GM12878 (cell line): ENCODE measurements at regions not wholly inside any gene's neighbourhood (a gene's known extent, or its start where the extent isn't known, plus 50 kb on each side); places are given as distances from the start of the nearest gene placed in this dataset.

Experiments used
- ATAC-seq: fragments of 200-7000 bp; cut with Tn5 transposase; 3 replicates; pipeline ENCODE4 v1.9.1; 2020; ENCODE audit warnings: mild to moderate bottlenecking, moderate library complexity
- BruUV-seq: library from RNA; stranded (reverse); fragments of 400-500 nt; replicated peaks from 2 replicates; lab custom pipeline; 2021; lab: Mats Ljungman, UMichigan
- CTCF ChIA-PET: fragments of 300-600 bp; sonication (Branson Sonifier 250); formaldehyde crosslinking; extraction: SDS; loops from one replicate; lab custom pipeline; 2021; ENCODE audit warnings: inconsistent platforms; lab: Yijun Ruan, JAX
- POLR2A ChIA-PET: fragments of 350-600 bp; formaldehyde crosslinking; extraction: SDS; loops from one replicate; lab custom pipeline; 2021; ENCODE audit warnings: inconsistent platforms; lab: Charles Lee
- RAD21 ChIA-PET: fragments of 300-600 bp; sonication (Branson Sonifier 250); formaldehyde crosslinking; loops from one replicate; lab custom pipeline; 2023; ENCODE audit warnings: antibody characterized with exemption; ENCODE audit not compliant: unreplicated experiment; lab: Charles Lee
- SMC1A ChIA-PET: fragments of 300-600 bp; sonication (Branson Sonifier 250); formaldehyde crosslinking; loops from one replicate; lab custom pipeline; 2023; ENCODE audit not compliant: unreplicated experiment, uncharacterized antibody; lab: Charles Lee
- DNase-seq: peaks from one replicate; pipeline ENCODE4 v3.0.0-alpha.2; 2011; ENCODE audit warnings: low read depth, low spot score
- FAIRE-seq: peaks from 3 replicates; lab custom pipeline; 2011; peaks lifted over from hg19 to GRCh38; lab: Jason Lieb, UNC
- H2AFZ ChIP-seq: 2 replicates; pipeline ENCODE4 v1.6.0; 2011; ENCODE audit warnings: low read depth, low read length, control low read depth; ENCODE audit not compliant: control insufficient read depth
- H3K27ac ChIP-seq: 2 replicates; pipeline ENCODE4 v1.5.1; 2011; ENCODE audit warnings: control low read depth; ENCODE audit not compliant: control insufficient read depth, insufficient read depth
- H3K27me3 ChIP-seq, 2 experiments: replicated peaks in 1 of 2; 2 replicates each; pipeline versions ENCODE4 v1.6.0 to v1.6.1; 2011; ENCODE audit warnings: low read length in 1 of 2; ENCODE audit not compliant: control insufficient read depth in 2 of 2, insufficient read depth in 2 of 2
- H3K36me3 ChIP-seq, 2 experiments: 2 replicates each; pipeline ENCODE4 v1.5.1; 2011; ENCODE audit warnings: low read length in 1 of 2; ENCODE audit not compliant: control insufficient read depth in 2 of 2, insufficient read depth in 2 of 2
- H3K4me1 ChIP-seq: 2 replicates; pipeline ENCODE4 v1.6.1; 2011; ENCODE audit warnings: mild to moderate bottlenecking, low read length, moderate library complexity, mixed read lengths; ENCODE audit not compliant: control insufficient read depth, insufficient read depth
- H3K4me2 ChIP-seq: 2 replicates; pipeline ENCODE4 v1.6.0; 2011; ENCODE audit warnings: control low read depth; ENCODE audit not compliant: control insufficient read depth, insufficient read depth
- H3K4me3 ChIP-seq: fragments of 200-600 bp; sonication (generic); 2 replicates; pipeline ENCODE4 v1.5.1; 2016
- H3K79me2 ChIP-seq: 2 replicates; pipeline ENCODE4 v1.6.0; 2011; ENCODE audit warnings: low read length; ENCODE audit not compliant: control insufficient read depth, insufficient read depth
- H3K9ac ChIP-seq: 2 replicates; pipeline ENCODE4 v1.8.0; 2011; ENCODE audit warnings: low read length, control low read depth, mixed read lengths; ENCODE audit not compliant: control insufficient read depth, insufficient read depth
- H3K9me3 ChIP-seq: replicated peaks from 3 replicates; pipeline ENCODE4 v1.5.1; 2011; ENCODE audit warnings: mild to moderate bottlenecking, low read length; ENCODE audit not compliant: control insufficient read depth, insufficient read depth
- H4K20me1 ChIP-seq: 2 replicates; pipeline ENCODE4 v1.6.0; 2011; ENCODE audit not compliant: control insufficient read depth, insufficient read depth
- CEBPZ ChIP-seq: fragments of 150-350 bp; IDR thresholded peaks from 2 replicates; pipeline ENCODE4 v1.6.1; 2016; ENCODE audit warnings: low read depth, low read length
- CTCF ChIP-seq, 3 experiments: IDR thresholded peaks in 2 of 3; conservative IDR thresholded peaks in 1 of 3; 2 replicates each; pipeline ENCODE4 v1.5.1; 2011; ENCODE audit warnings: low read depth in 3 of 3, low read length in 3 of 3, mild to moderate bottlenecking in 3 of 3, control low read depth in 2 of 3, moderate library complexity in 2 of 3, inconsistent platforms in 1 of 3, mixed read lengths in 1 of 3; ENCODE audit not compliant: control insufficient read depth in 2 of 3, insufficient read depth in 1 of 3; ENCODE audit errors: extremely low read depth in 1 of 3
- DPF2 ChIP-seq: fragments of 450-650 bp; IDR thresholded peaks from 2 replicates; pipeline ENCODE4 v1.6.1; 2017; ENCODE audit warnings: mild to moderate bottlenecking
- EED ChIP-seq: sonication (generic); IDR thresholded peaks from 2 replicates; pipeline ENCODE4 v1.6.1; 2016; ENCODE audit warnings: antibody characterized with exemption, low read depth
- EGR1 ChIP-seq, 2 experiments: IDR thresholded peaks; 1 replicate in 1 of 2; 2 replicates in 1 of 2; pipeline ENCODE4 v1.6.1; 2011 to 2012; ENCODE audit warnings: low read depth in 2 of 2, low read length in 2 of 2, borderline replicate concordance in 1 of 2, mild to moderate bottlenecking in 1 of 2, moderate library complexity in 1 of 2
- KAT2A ChIP-seq: conservative IDR thresholded peaks from 2 replicates; pipeline ENCODE4 v1.6.1; 2011; ENCODE audit warnings: low read depth, low read length; ENCODE audit not compliant: control insufficient read depth
- LARP7 ChIP-seq: fragments of 450-650 bp; IDR thresholded peaks from 2 replicates; pipeline ENCODE4 v1.6.1; 2017; ENCODE audit warnings: mild to moderate bottlenecking
- NFIC ChIP-seq: IDR thresholded peaks from 2 replicates; pipeline ENCODE4 v1.6.1; 2012; ENCODE audit warnings: low read depth, mild to moderate bottlenecking, inconsistent platforms, low read length, moderate library complexity
- NRF1 ChIP-seq: conservative IDR thresholded peaks from 2 replicates; pipeline ENCODE4 v1.6.1; 2011; ENCODE audit warnings: mild to moderate bottlenecking, low read depth, low read length, improper control_type of control experiment
- POU2F2 ChIP-seq: IDR thresholded peaks from 3 replicates; pipeline ENCODE4 v1.6.1; 2011; ENCODE audit warnings: low read depth, mild to moderate bottlenecking, low read length, borderline replicate concordance
- RAD51 ChIP-seq: fragments of 450-650 bp; IDR thresholded peaks from 2 replicates; pipeline ENCODE4 v1.6.1; 2016; ENCODE audit warnings: moderate library complexity, mild to moderate bottlenecking, inconsistent platforms
- SRF ChIP-seq, 2 experiments: IDR thresholded peaks; 2 replicates each; pipeline ENCODE4 v1.6.1; 2011; ENCODE audit warnings: low read depth in 2 of 2, low read length in 2 of 2, mild to moderate bottlenecking in 1 of 2, moderate library complexity in 1 of 2
- SUPT20H ChIP-seq: IDR thresholded peaks from 2 replicates; pipeline ENCODE4 v1.6.1; 2011; ENCODE audit warnings: low read depth, mild to moderate bottlenecking, low read length, moderate library complexity, borderline replicate concordance; ENCODE audit not compliant: control insufficient read depth
- TAF1 ChIP-seq: IDR thresholded peaks from 2 replicates; pipeline ENCODE4 v1.6.1; 2011; ENCODE audit warnings: mild to moderate bottlenecking, low read depth, low read length, borderline replicate concordance
- USF2 ChIP-seq: IDR thresholded peaks from 2 replicates; pipeline ENCODE4 v1.6.1; 2011; ENCODE audit warnings: low read depth, low read length, improper control_type of control experiment, borderline replicate concordance
- ZNF274 ChIP-seq: IDR thresholded peaks from one replicate; pipeline ENCODE4 v1.8.0; 2011; ENCODE audit not compliant: insufficient read length, insufficient read depth
- WGBS: methylation state at CpG from one replicate; pipeline ENCODE4 v1.1.6; 2016; ENCODE audit warnings: low lambda C conversion rate; ENCODE audit not compliant: insufficient replicate concordance, insufficient coverage; ENCODE audit errors: missing lambda C conversion rate; 5-methylcytosine and 5-hydroxymethylcytosine counted together
- in situ Hi-C: fragments of 300-500 bp; cut with MboI; formaldehyde crosslinking; loops from 9 replicates; pipeline ENCODE4 v1.14.3; 2018; ENCODE audit warnings: mixed read lengths
- intact Hi-C: fragments of 100-400 bp; cut with micrococcal nuclease; formaldehyde crosslinking; loops from one replicate; pipeline ENCODE4 v1.14.2; 2022; ENCODE audit not compliant: unreplicated experiment
- TF ChIP-seq, protein P1 (sequence below): fragments of 450-650 bp; IDR thresholded peaks from 2 replicates; pipeline ENCODE4 v1.6.1; 2017; ENCODE audit warnings: borderline replicate concordance

GRCh38 chr16:6835516-6835915 lies 497.1 kb upstream of the RBFOX1 start (continued):
- TF ChIP-seq ZNF274: no peak
- no peak for TF ChIP-seq LARP7
- no peak for TF ChIP-seq USF2

- no peak overlapping the region for H3K4me3 ChIP-seq
- no TSS peak for BruUV-seq
- no peak overlapping the region for H3K27ac ChIP-seq
- no peaks in the 10 kb centered on the region; the same call in 2 of the 3 replicates for H3K9me3 ChIP-seq
- ChIA-PET POLR2A (no interaction called here), CTCF (no interaction called here), SMC1A (no interaction called here), RAD21 (no interaction called here)
- no peaks in the 10 kb centered on the region for H3K4me1 ChIP-seq
- in situ Hi-C loops (no loop called here), intact Hi-C loops (no loop called here)
- DNase-seq (no peak), FAIRE-seq (no peak), ATAC-seq (no peak)
- no peaks in the 10 kb centered on the region for H3K27me3 ChIP-seq
- no peaks in the 10 kb centered on the region for H3K79me2 ChIP-seq
- 23% methylated on average over 7 of the region's 7 CpGs for WGBS
- H3K36me3 ChIP-seq: no peaks in the 10 kb centered on the region
- H3K4me2 ChIP-seq: no peak overlapping the region
- H4K20me1 ChIP-seq: no peaks in the 10 kb centered on the region
- H2AFZ ChIP-seq: no peak overlapping the region
- H3K9ac ChIP-seq: no peak overlapping the region
- TF ChIP-seq NFIC: no peak
- no peak for TF ChIP-seq EGR1 (IDR thresholded peaks at IDR 0.05; ENCODE audit: borderline replicate concordance in 1 of 2, low read depth in 2 of 2, low read length in 2 of 2)
- TF ChIP-seq, protein P1, sequence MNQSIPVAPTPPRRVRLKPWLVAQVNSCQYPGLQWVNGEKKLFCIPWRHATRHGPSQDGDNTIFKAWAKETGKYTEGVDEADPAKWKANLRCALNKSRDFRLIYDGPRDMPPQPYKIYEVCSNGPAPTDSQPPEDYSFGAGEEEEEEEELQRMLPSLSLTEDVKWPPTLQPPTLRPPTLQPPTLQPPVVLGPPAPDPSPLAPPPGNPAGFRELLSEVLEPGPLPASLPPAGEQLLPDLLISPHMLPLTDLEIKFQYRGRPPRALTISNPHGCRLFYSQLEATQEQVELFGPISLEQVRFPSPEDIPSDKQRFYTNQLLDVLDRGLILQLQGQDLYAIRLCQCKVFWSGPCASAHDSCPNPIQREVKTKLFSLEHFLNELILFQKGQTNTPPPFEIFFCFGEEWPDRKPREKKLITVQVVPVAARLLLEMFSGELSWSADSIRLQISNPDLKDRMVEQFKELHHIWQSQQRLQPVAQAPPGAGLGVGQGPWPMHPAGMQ: no peak
- no peak for TF ChIP-seq SUPT20H
- no peak for TF ChIP-seq TAF1
- TF ChIP-seq RAD51: no peak
- no peak for TF ChIP-seq CEBPZ
- no peak for TF ChIP-seq SRF (IDR thresholded peaks at IDR 0.05; ENCODE audit: low read depth in 2 of 2, low read length in 2 of 2)
- TF ChIP-seq DPF2: no peak
- TF ChIP-seq KAT2A: no peak
- no peak for TF ChIP-seq CTCF (IDR thresholded peaks at IDR 0.05 in 2 of 3, conservative IDR thresholded peaks at IDR 0.05 in 1 of 3; ENCODE audit: control insufficient read depth in 2 of 3, extremely low read depth in 1 of 3, insufficient read depth in 1 of 3, low read depth in 3 of 3, low read length in 3 of 3)
- TF ChIP-seq POU2F2: no peak
- no peak for TF ChIP-seq NRF1
- TF ChIP-seq EED: no peak
These were observed 504.0 kb upstream of the RBFOX1 start for GRCh38 chr16:6828690-6829089.
